ENCODE measurements at regions not wholly inside any gene's neighbourhood (a gene's known extent, or its start where the extent isn't known, plus 50 kb on each side); places are given as distances from the start of the nearest gene placed in this dataset.

GRCh38 chr18:78838183-78838582 is 141.4 kb upstream of the SALL3 start:
- FAIRE-seq (no peak), ATAC-seq (no peak), DNase-seq (ENCODE audit: low spot score) (no peak)
- intact Hi-C loops (cut with micrococcal nuclease; ENCODE audit: unreplicated experiment) (no loop called here), in situ Hi-C loops (cut with HindIII; ENCODE audit: extremely low pct_ligation_motif_present, low pct_unique_long_range_greater_than_20kb) (no loop called here)
- WGBS (ENCODE audit: low lambda C conversion rate), result 48% methylated on average over 7 of the region's 7 CpGs
- Histone ChIP-seq H3K36me3 (replicated peaks in 1 of 2; ENCODE audit: control insufficient read depth in 1 of 2, insufficient read depth in 2 of 2, low read length in 2 of 2) (no peaks in the 10 kb centered on the region), H3K9ac (ENCODE audit: insufficient read depth, low read depth, low read length) (no peak overlapping the region), H3K4me3 (replicated peaks in 1 of 3; ENCODE audit: insufficient read depth in 1 of 3, low read depth in 2 of 3, low read length in 3 of 3) (no peak overlapping the region), H3K27ac (ENCODE audit: extremely low read length, insufficient read depth, low read length) (no peak overlapping the region), H3K4me1 (ENCODE audit: insufficient read depth, low read length) (no peaks in the 10 kb centered on the region), H2AFZ (ENCODE audit: low read length) (no peak overlapping the region), H3K4me2 (ENCODE audit: low read depth, low read length) (no peak overlapping the region), H3K9me3 (ENCODE audit: low read length) (no peaks in the 10 kb centered on the region), H4K20me1 (ENCODE audit: insufficient read depth, low read length) (no peaks in the 10 kb centered on the region), H3K27me3 (ENCODE audit: control insufficient read depth in 1 of 2, insufficient read depth in 2 of 2, low read length in 2 of 2) (peaks cover 0 to 2% of the 10 kb centered on the region in 2 experiments; a peak in 1 of 5 replicates), H3K79me2 (ENCODE audit: insufficient read depth, low read length) (no peaks in the 10 kb centered on the region)
- no TSS peak for BruUV-seq (replicated peaks)
- POLR2A ChIA-PET, result no interaction called here
- CTCF ChIA-PET (ENCODE audit: low intra/inter-chr PET ratio, low total read pairs), result no interaction called here
- TF ChIP-seq XBP1 (CRISPR knock-in tag; IDR thresholded peaks at IDR 0.05), result no peak
- no peak for TF ChIP-seq TOPORS (CRISPR knock-in tag; IDR thresholded peaks at IDR 0.05)
- no peak for TF ChIP-seq ATF4 (CRISPR knock-in tag; IDR thresholded peaks at IDR 0.05)
- TF ChIP-seq E2F1 (CRISPR knock-in tag; IDR thresholded peaks at IDR 0.05), result no peak
- no peak for TF ChIP-seq PRMT3 (CRISPR knock-in tag; IDR thresholded peaks at IDR 0.05; ENCODE audit: borderline replicate concordance, low read depth)
- TF ChIP-seq ZNF24 (IDR thresholded peaks at IDR 0.05), result no peak
- TF ChIP-seq HNF1B (CRISPR knock-in tag; IDR thresholded peaks at IDR 0.05), result no peak
- TF ChIP-seq MXD4 (CRISPR knock-in tag; IDR thresholded peaks at IDR 0.05), result no peak
- no peak for TF ChIP-seq SP2 (CRISPR knock-in tag; IDR thresholded peaks at IDR 0.05)
- TF ChIP-seq CEBPZ (IDR thresholded peaks at IDR 0.05; ENCODE audit: low read length), result no peak
- TF ChIP-seq ZNF326 (CRISPR knock-in tag; IDR thresholded peaks at IDR 0.05; ENCODE audit: borderline replicate concordance), result no peak
- no peak for TF ChIP-seq BRF2 (CRISPR knock-in tag; IDR thresholded peaks at IDR 0.05)
- TF ChIP-seq ZNF441 (CRISPR knock-in tag; IDR thresholded peaks at IDR 0.05; ENCODE audit: borderline replicate concordance), result no peak
- no peak for TF ChIP-seq TERF1 (CRISPR knock-in tag; IDR thresholded peaks at IDR 0.05)
- no peak for TF ChIP-seq POLR2G (IDR thresholded peaks at IDR 0.05; ENCODE audit: low read depth, low read length)

Data from HepG2 (cell line).